GM10266 (cell line): ENCODE measurements at regions not wholly inside any gene's neighbourhood (a gene's known extent, or its start where the extent isn't known, plus 50 kb on each side); places are given as distances from the start of the nearest gene placed in this dataset.

Source experiments
- DNase-seq: peaks from one replicate; pipeline ENCODE4 v3.0.0; 2012; ENCODE audit errors: extremely low spot score
- TF ChIP-seq, protein P1 (sequence below): IDR thresholded peaks from 2 replicates; pipeline ENCODE4 v1.5.1; 2012; ENCODE audit warnings: mild to moderate bottlenecking, low read depth; ENCODE audit not compliant: control insufficient read depth, insufficient read depth; ENCODE audit errors: missing control alignments

DNA sequence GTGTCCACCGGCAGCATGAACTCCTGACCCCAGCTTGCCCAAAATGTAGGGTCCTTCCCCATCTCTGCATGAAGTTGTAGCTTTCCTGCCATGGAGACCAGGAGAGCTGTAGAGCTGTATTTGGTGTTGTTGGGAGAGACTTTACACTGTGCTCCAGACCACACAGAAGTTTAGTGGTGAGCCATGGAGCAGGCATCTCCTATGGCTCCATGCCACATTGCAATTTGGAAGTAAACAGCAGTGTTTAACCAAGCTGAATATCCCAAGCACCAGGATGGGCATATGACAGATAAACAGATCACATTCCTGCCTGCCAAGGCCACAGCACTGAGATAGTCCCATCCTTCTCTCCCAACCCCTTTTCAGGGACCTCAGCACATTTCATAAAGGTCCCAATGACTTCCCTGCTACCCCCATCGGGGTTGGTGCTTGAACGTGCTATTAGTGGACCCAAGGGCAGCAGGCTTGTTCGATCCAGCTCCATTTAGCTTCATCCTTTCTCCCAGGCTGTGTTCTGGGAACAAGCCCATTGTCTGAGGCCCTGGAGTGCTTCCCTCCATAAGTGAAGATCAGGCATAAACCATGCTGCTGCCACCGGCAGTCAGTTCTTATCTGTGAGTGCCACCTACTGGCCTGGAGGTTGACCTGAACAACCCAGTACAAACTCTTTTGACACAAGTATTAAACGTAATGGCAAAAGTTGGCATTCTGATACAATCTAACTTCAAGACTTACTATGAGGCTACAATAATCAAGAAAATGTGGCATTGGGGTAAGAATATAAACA is 172.3 kb upstream of the ATXN7L3B start:
- TF ChIP-seq, protein P1, sequence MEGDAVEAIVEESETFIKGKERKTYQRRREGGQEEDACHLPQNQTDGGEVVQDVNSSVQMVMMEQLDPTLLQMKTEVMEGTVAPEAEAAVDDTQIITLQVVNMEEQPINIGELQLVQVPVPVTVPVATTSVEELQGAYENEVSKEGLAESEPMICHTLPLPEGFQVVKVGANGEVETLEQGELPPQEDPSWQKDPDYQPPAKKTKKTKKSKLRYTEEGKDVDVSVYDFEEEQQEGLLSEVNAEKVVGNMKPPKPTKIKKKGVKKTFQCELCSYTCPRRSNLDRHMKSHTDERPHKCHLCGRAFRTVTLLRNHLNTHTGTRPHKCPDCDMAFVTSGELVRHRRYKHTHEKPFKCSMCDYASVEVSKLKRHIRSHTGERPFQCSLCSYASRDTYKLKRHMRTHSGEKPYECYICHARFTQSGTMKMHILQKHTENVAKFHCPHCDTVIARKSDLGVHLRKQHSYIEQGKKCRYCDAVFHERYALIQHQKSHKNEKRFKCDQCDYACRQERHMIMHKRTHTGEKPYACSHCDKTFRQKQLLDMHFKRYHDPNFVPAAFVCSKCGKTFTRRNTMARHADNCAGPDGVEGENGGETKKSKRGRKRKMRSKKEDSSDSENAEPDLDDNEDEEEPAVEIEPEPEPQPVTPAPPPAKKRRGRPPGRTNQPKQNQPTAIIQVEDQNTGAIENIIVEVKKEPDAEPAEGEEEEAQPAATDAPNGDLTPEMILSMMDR: peak; percentile 44
- DNase-seq: peak; percentile 21

DNA sequence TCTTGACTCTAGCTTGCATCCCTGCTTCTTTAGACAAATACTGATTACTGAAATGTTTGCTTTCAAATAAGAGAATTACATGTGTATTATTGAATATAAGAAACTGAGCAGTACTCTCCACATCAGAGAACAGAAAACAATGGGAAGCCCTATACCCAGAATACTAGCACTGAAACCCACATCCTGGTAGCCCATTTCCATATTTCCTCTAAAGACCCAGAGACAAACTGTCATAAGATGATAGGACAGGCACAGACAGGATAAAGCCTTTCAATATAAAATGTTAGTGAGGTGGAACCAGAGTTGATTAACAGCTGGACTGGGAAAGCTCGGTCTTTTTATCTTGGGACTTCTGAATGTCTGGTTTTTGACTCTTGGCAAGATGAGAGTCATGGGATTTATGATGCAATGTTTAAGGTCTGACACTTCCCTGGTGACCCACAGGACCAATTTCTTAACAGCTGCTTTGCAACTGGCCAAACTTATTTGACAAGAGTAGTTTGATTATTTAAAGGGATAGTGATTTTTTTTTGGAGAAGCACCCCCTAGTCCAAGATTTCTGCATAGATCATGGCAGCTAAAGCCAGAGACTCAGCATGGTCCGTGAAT is 166.9 kb upstream of the ATXN7L3B start:
- TF ChIP-seq, protein P1: no peak
- DNase-seq: no peak

DNA sequence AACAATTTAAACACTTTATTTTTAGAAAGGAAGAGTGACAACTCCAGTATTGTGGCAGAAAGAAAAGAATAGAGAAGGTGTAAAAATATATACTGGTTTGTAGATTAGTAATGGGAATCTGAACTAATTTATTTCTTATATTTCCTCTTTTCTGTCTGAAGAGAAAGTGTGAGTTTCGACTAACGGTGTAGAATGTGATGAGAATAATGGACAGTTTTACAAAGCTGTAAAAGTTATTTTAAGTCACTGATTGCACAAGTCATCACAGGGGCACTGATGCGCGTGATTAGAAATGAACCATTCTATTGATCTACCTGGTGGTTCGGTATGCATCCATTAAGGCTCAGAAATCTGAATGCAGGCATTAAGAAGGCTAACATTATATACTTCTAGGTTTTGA is 158.5 kb upstream of the ATXN7L3B start:
- no peak for DNase-seq
- TF ChIP-seq, protein P1: no peak

DNA sequence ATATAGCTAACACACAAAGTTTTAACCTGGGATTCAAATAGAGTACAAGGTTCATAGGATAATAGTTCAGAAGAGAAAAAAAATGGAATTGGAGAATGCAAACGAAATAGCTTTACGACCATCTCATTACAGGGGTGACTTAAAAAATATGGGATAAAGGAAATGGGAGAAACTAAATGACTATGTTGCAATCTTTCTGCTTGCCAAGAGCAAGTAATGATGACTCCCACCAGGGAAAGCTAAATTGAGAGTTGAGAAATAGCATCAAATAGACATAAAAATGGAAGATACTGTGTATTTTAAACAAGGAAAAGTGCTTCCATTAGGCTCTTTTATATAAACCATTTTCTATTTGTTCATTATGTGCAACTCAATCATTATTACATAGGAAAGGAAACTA is 155.7 kb upstream of the ATXN7L3B start:
- TF ChIP-seq, protein P1: no peak
- no peak for DNase-seq

DNA sequence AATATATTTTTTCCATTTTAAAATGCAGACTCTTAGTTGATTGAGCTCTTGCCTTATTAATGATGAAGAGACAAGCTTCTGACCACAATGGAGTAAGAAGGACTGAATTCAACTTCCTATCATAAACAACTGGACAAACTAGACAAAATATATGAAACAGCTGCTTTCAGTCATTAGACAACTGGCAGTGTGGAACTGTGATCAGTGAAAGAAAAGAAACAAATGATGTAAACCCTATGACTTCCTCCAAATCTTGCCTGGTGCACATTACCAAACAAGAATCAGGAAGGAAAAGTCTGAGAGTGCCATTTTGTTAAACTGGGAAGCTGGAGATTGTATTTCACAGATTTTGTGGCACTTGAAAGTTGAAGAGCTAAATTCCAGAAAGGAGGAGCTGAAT is 154.7 kb upstream of the ATXN7L3B start:
- TF ChIP-seq, protein P1: no peak
- DNase-seq: no peak

DNA sequence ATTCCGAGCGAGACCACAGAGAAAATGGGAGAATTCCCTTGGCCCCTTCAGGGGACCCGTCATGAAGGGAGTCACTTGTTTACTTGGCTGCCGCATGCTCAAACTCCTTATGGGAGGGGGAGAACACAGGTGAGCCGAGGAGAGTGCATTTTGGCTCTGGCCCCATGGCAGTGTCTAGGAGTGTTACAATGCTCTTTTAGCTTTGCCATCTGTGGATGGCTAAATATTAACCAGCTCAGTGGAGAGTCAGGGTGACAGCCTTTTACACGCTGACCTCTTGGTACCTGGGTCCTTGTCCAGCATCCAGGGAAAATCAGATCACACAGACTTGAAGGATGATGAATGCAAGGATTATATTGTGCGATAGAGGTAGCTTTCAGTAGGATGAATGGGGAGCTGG is 146.4 kb upstream of the ATXN7L3B start:
- TF ChIP-seq, protein P1: no peak
- no peak for DNase-seq

DNA sequence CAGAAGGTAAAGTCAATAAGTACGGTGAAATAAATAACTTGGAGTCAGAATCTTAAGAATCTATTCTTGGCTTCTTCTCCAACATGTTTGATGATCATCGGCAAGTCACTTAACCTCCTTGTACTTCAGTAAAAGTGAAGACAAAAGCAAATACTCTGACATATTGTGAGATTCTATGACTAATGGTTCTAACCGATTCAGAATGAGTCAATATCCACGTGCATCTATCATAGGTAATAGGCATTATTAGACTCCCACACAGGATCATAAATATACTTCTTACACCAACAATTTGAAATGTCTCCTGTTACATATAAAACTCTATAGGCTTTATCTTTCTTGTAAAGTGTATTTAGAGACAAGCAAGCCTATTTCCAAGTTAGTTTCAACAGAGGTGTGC is 144.4 kb upstream of the ATXN7L3B start:
- TF ChIP-seq, protein P1: no peak

More for the DNA sequence above, 144.4 kb upstream of the ATXN7L3B start:
- DNase-seq: no peak
